IMR-90 (cell line): ENCODE measurements at regions not wholly inside any gene's neighbourhood (a gene's known extent, or its start where the extent isn't known, plus 50 kb on each side); places are given as distances from the start of the nearest gene placed in this dataset.

Experiments used
- ATAC-seq: fragments of 200-7000 bp; cut with Tn5 transposase; 2 replicates; pipeline ENCODE4 v1.9.1; 2020; ENCODE audit warnings: low read depth, mild to moderate bottlenecking, moderate library complexity
- BruUV-seq: library from RNA; stranded (reverse); fragments of 400-500 nt; replicated peaks from 2 replicates; lab custom pipeline; 2021; lab: Mats Ljungman, UMichigan
- CTCF ChIA-PET: fragments of 300-600 bp; formaldehyde crosslinking; extraction: SDS; loops from one replicate; lab custom pipeline; 2021; ENCODE audit warnings: antibody characterized with exemption; lab: Yijun Ruan, JAX
- POLR2A ChIA-PET: fragments of 300-600 bp; sonication (Branson Sonifier 250); formaldehyde crosslinking; loops from one replicate; lab custom pipeline; 2022; ENCODE audit warnings: antibody characterized with exemption; ENCODE audit not compliant: unreplicated experiment; lab: Charles Lee
- DNase-seq: peaks from one replicate; pipeline ENCODE4 v3.0.0; 2013
- H2AFZ ChIP-seq: replicated peaks from 2 replicates; pipeline ENCODE3; 2013; ENCODE audit warnings: low read length, mild to moderate bottlenecking; ENCODE audit not compliant: poor library complexity
- H2AK5ac ChIP-seq: 2 replicates; pipeline ENCODE4 v1.6.1; 2013; ENCODE audit warnings: low read depth, low read length, inconsistent platforms
- H2AK9ac ChIP-seq: replicated peaks from 2 replicates; pipeline ENCODE3; 2013; ENCODE audit warnings: mild to moderate bottlenecking, low read depth, low read length, moderate library complexity; ENCODE audit not compliant: poor library complexity
- H2BK120ac ChIP-seq: 2 replicates; pipeline ENCODE4 v1.6.1; 2013; ENCODE audit warnings: low read depth, low read length, inconsistent platforms
- H2BK15ac ChIP-seq: 3 replicates; pipeline ENCODE4 v1.6.1; 2013; ENCODE audit warnings: low read depth, low read length, inconsistent platforms
- H2BK20ac ChIP-seq: 2 replicates; pipeline ENCODE4 v1.6.1; 2013; ENCODE audit warnings: low read depth, mild to moderate bottlenecking, inconsistent platforms, low read length, moderate library complexity
- H2BK5ac ChIP-seq: 2 replicates; pipeline ENCODE4 v1.6.1; 2013; ENCODE audit warnings: mild to moderate bottlenecking, low read depth, low read length, inconsistent platforms; ENCODE audit not compliant: poor library complexity, severe bottlenecking
- H3K14ac ChIP-seq: replicated peaks from 2 replicates; pipeline ENCODE4 v1.6.1; 2013; ENCODE audit warnings: low read depth, low read length, inconsistent platforms
- H3K18ac ChIP-seq: 2 replicates; pipeline ENCODE4 v1.6.1; 2013; ENCODE audit warnings: low read depth, low read length, control low read depth
- H3K23ac ChIP-seq: 2 replicates; pipeline ENCODE4 v1.6.1; 2013; ENCODE audit warnings: low read depth, low read length, inconsistent platforms
- H3K27ac ChIP-seq: 2 replicates; pipeline ENCODE4 v1.5.1; 2013; ENCODE audit warnings: mild to moderate bottlenecking, control low read depth, low read length; ENCODE audit not compliant: insufficient read depth
- H3K27me3 ChIP-seq: 2 replicates; pipeline ENCODE4 v1.6.1; 2013; ENCODE audit warnings: low read length; ENCODE audit not compliant: control insufficient read depth, insufficient read depth
- H3K36me3 ChIP-seq: 2 replicates; pipeline ENCODE4 v1.6.1; 2013; ENCODE audit warnings: low read length, mixed read lengths; ENCODE audit not compliant: control insufficient read depth, insufficient read depth
- H3K4ac ChIP-seq: 2 replicates; pipeline ENCODE4 v1.6.1; 2013; ENCODE audit warnings: low read depth, low read length, inconsistent platforms
- H3K4me1 ChIP-seq: 2 replicates; pipeline ENCODE4 v1.6.1; 2013; ENCODE audit warnings: low read length, mixed read lengths; ENCODE audit not compliant: control insufficient read depth, insufficient read depth
- H3K4me2 ChIP-seq: 2 replicates; pipeline ENCODE4 v1.6.1; 2013; ENCODE audit warnings: low read depth, mild to moderate bottlenecking, control low read depth, low read length, moderate library complexity
- H3K4me3 ChIP-seq: 2 replicates; pipeline ENCODE4 v1.5.1; 2013; ENCODE audit warnings: low read depth, mild to moderate bottlenecking, control low read depth, low read length, moderate library complexity; ENCODE audit not compliant: insufficient read depth
- H3K56ac ChIP-seq: 2 replicates; pipeline ENCODE4 v1.6.1; 2013; ENCODE audit warnings: low read length, inconsistent platforms; ENCODE audit not compliant: insufficient read depth; ENCODE audit errors: extremely low read depth
- H3K79me1 ChIP-seq, 2 experiments: 2 replicates each; pipeline ENCODE4 v1.6.1; 2013; ENCODE audit warnings: low read length in 2 of 2, inconsistent platforms in 1 of 2, low read depth in 1 of 2
- H3K9ac ChIP-seq: 2 replicates; pipeline ENCODE4 v1.6.1; 2013; ENCODE audit warnings: low read depth, low read length, control low read depth
- H3K9me1 ChIP-seq: 2 replicates; pipeline ENCODE4 v1.6.1; 2013; ENCODE audit warnings: low read length, inconsistent platforms; ENCODE audit not compliant: insufficient read depth
- H3K9me3 ChIP-seq: 2 replicates; pipeline ENCODE4 v1.6.1; 2013; ENCODE audit warnings: low read length; ENCODE audit not compliant: control insufficient read depth, insufficient read depth
- H4K20me1 ChIP-seq: 2 replicates; pipeline ENCODE4 v1.6.1; 2013; ENCODE audit warnings: low read length, inconsistent platforms; ENCODE audit not compliant: insufficient read depth
- H4K5ac ChIP-seq: 2 replicates; pipeline ENCODE4 v1.6.1; 2013; ENCODE audit warnings: mild to moderate bottlenecking, low read depth, low read length, control low read depth
- H4K8ac ChIP-seq, 2 experiments: 2 replicates each; pipeline ENCODE4 v1.6.1; 2013; ENCODE audit warnings: low read depth in 2 of 2, low read length in 2 of 2, control low read depth in 1 of 2, inconsistent platforms in 1 of 2
- H4K91ac ChIP-seq: 2 replicates; pipeline ENCODE4 v1.6.1; 2013; ENCODE audit warnings: low read depth, low read length, inconsistent platforms; ENCODE audit not compliant: insufficient read depth
- CTCF ChIP-seq: conservative IDR thresholded peaks from 2 replicates; pipeline ENCODE4 v1.5.1; 2012; ENCODE audit warnings: mild to moderate bottlenecking, low read depth, low read length, improper control_type of control experiment
- ELK1 ChIP-seq: fragments of 150-350 bp; IDR thresholded peaks from 2 replicates; pipeline ENCODE4 v1.6.1; 2016; ENCODE audit warnings: low read depth, mild to moderate bottlenecking, low read length, moderate library complexity, borderline replicate concordance
- NFE2L2 ChIP-seq: fragments of 150-350 bp; IDR thresholded peaks from 2 replicates; pipeline ENCODE4 v1.6.1; 2016; ENCODE audit warnings: low read depth, mild to moderate bottlenecking, low read length
- RCOR1 ChIP-seq: IDR thresholded peaks from 2 replicates; pipeline ENCODE4 v1.6.1; 2012; ENCODE audit warnings: mild to moderate bottlenecking, low read length, improper control_type of control experiment; ENCODE audit not compliant: insufficient replicate concordance
- WGBS, 2 experiments: methylation state at CpG; one replicate each; pipeline versions ENCODE4 v1.1.5 to v1.1.7; 2013; ENCODE audit warnings: missing lambda C conversion rate in 2 of 2; ENCODE audit not compliant: insufficient read length in 1 of 2; ENCODE audit errors: extremely low coverage in 2 of 2; 5-methylcytosine and 5-hydroxymethylcytosine counted together
- dilution Hi-C: fragments of 300-500 bp; cut with HindIII; formaldehyde crosslinking; loops from one replicate; pipeline ENCODE4 v1.14.3; 2018; ENCODE audit warnings: low sequenced_read_pairs; ENCODE audit not compliant: unreplicated experiment
- in situ Hi-C: fragments of 300-500 bp; cut with MboI; formaldehyde crosslinking; loops from 3 replicates; pipeline ENCODE4 v1.14.3; 2019; ENCODE audit warnings: low sequenced_read_pairs, inconsistent platforms, mixed read lengths
- intact Hi-C: fragments of 100-400 bp; cut with micrococcal nuclease; formaldehyde crosslinking; loops from 2 replicates; pipeline ENCODE4 v1.10.0; 2022

GRCh38 chr9:81224166-81225081 lies 464.9 kb downstream of the TLE1 start:
- intact Hi-C loops: no loop called here
- H3K36me3 ChIP-seq: no peaks in the 10 kb centered on the region
- POLR2A ChIA-PET: no interaction called here

More at GRCh38 chr9:81224166-81225081, 464.9 kb downstream of the TLE1 start:
- no TSS peak for BruUV-seq
- Histone ChIP-seq H4K91ac (no peak overlapping the region), H3K27ac (peak overlapping the region; percentile 28; the same call in 1 of the 2 replicates), H3K9ac (no peak overlapping the region), H2AK9ac (no peak overlapping the region), H3K23ac (no peak overlapping the region), H2BK120ac (peak overlapping the region; percentile 30; the same call in 1 of the 2 replicates), H3K4ac (peak overlapping the region; percentile 52; the same call in 1 of the 2 replicates), H4K5ac (no peak overlapping the region; the same call in 1 of the 2 replicates), H2BK5ac (no peak overlapping the region), H3K79me1 (no peaks in the 10 kb centered on the region), H4K8ac (no peak overlapping the region; a peak in 1 of 4 replicates), H2AK5ac (no peak overlapping the region), H3K18ac (peak overlapping the region; percentile 22; the same call in 1 of the 2 replicates), H3K9me1 (no peaks in the 10 kb centered on the region; the same call in 1 of the 2 replicates), H3K56ac (no peak overlapping the region), H3K4me1 (peaks cover 8% of the 10 kb centered on the region), H2AFZ (peak overlapping the region; percentile 15), H3K4me3 (no peak overlapping the region), H3K4me2 (peak overlapping the region; percentile 4; the same call in 1 of the 2 replicates), H2BK20ac (peak overlapping the region; percentile 58), H3K27me3 (no peaks in the 10 kb centered on the region), H3K14ac (no peak overlapping the region), H4K20me1 (no peaks in the 10 kb centered on the region), H2BK15ac (no peak overlapping the region), H3K9me3 (no peaks in the 10 kb centered on the region)
- dilution Hi-C loops (no loop called here), in situ Hi-C loops (no loop called here)
- TF ChIP-seq ELK1 (no peak), RCOR1 (no peak), NFE2L2 (no peak), CTCF (no peak)
- peak; percentile 59 for ATAC-seq
- WGBS, 2 experiments: no CpG with 5 or more reads among the region's 8 CpGs
- CTCF ChIA-PET: no interaction called here
- DNase-seq: peak; percentile 33
